ENCODE measurements at regions not wholly inside any gene's neighbourhood (a gene's known extent, or its start where the extent isn't known, plus 50 kb on each side); places are given as distances from the start of the nearest gene placed in this dataset.

DNA sequence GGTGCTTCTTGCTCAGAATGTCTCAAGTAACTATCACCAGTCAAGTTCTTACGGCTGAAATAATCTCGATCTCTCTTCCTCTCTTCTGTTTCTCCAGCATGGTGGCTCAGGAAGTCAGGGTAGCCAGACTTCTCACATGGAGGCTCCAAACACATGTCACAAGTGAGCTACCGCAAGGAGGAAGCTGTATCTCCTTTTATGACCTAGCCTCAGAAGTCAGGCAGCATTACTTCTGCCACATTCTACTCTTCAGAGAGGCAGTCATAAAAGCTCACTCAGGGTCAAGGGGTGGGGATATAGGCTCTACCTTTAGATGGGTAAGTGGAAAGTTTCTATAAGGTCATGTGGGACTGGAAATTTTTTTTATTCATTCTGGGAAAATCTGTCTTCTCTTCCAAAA is 86.6 kb upstream of the NEO1 start:
- DNase-seq, result no peak

DNA sequence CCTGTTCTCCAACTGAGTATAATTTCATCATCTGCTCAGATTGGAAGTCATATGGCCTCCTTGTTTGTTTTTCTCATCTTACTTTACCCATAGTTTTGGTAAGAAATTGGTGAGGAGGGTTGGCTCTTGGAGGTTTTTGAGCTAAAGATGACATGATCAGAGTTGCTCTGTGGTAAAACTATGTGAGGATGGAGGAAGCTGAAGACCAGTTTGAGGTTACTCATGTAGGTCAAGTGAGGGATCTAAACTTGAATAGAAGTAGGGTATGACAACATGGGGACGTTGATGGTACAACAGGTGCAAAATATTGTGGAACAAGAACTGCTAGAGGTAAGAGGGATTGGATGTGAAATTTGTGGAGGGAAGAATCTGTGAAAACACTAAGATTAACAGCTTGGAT is 87.7 kb upstream of the NEO1 start:
- no peak for DNase-seq

DNA sequence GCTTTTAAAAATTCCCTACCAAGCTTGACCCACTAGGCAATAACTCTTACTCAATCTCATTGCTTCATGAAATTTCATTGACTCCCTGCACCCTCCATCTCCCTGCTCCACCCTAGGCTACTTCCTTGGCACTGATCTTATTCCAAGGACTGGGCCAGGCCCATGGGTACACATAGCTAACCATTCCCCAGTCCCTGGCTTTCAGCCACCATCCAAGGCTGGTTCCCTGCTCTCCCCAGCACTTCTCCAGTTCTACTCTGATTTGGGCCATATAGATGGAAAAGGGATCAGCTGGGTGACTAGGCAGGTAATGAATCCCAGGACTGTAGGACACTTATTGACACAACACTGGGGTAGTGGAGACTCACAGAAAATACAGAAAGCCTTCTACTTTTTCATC is 88.1 kb upstream of the NEO1 start:
- DNase-seq, result no peak

DNA sequence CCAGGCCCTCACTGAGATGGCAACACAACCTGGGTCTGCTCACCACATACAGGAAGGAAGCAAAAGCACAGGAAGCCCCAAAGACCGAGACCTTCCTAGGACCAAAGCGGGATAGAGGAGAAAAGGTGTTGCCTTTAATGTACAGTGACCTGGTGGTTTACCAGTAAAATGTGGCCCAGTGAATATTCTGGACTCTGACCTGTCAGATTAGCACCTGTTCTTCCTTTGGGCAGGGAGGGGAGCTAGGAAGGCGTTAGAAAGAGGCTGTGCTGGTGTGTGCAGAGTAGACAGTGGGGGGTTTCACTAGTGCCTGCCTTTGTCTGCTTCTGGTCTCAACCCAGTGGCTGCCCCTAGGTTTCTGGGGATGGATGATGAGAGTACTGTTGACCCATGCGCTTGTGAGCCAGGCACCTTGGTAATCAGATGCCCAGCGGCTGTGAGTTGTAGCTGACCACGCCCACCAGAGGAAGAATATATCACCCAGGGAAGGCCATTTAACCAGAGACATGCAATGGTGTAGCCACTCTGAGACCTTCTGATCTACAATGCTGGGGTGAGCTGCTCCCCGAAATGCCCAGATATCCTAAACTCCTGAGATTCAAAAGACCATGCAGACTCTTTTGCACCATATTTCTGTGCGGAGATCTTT is 90.1 kb upstream of the NEO1 start:
- DNase-seq, result no peak

DNA sequence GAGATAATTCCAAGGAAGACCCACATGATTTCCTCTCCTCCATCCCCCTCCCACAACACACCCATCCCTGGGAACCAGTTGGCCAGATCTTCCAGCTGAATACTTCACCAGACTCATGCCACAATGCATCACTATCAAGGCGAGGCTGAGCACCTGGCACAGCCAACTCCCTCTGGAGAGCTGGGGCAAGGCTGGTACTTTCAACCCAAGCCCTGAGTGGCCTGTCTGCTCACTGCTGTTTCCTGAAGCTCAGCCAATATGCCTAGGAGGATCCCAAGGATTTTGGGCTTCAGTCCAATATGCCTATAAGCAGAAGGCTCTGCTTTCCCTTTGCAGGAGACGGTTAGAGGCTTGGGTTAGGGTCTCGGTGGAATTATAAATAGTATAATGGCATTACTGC is 90.9 kb upstream of the NEO1 start:
- DNase-seq, result no peak

DNA sequence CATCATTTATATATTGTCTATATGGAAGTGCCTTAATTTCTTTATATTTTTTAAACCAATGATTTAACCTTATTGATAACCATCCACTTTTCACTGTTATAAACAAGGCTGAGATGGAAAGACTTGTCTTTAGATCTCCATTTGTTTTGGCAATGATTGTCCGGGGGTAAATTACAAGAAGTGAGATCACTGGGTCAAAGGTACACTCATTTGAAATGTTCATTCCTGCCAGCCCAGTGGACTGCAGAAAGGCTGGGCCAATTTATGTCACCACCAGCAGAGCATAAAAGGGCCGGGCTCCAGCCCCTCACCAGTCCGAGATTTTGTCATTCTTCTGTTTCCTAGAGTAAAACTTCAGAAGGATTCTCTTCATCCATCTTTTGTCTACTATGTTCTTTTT is 93.6 kb upstream of the NEO1 start:
- DNase-seq, result no peak

DNA sequence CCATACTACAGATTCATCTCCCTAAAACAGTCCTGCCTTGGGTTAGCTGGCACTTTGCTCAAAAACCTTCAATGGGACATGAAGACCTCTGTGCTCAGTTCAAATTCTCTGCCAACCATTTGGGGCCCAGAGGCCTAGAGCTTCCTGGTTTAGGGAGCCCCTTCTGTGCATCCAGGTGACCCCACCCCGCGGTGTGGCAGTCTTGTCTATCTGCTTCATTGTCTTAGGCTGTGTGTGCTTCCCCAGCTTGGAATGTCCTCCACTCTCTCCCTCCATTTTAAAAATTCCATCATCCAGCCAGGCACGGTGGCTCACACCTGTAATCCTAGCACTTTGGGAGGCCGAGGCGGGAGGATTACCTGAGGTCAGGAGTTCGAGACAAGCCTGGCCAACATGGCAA is 99.0 kb upstream of the NEO1 start:
- no peak for DNase-seq

DNA sequence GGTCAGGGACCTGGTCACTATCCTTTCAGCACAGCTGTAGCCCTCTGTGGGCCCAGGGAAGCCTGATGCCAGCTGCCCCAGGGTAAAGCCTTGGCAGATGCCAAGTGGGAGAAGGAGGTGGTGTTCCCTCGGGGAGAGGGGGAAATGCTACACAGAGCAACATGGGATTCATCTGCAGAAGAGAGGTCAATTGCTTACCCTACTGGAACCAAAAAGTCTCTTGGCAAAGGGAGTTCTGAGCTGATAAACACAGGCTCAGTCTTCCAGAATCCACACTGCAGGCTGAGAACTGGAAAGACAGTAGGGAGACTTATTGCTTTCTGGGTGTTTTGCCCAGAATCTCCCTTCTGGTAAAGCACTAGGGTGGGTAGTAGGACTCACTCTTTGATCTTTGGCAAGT is 100.1 kb upstream of the NEO1 start:
- DNase-seq, result no peak

DNA sequence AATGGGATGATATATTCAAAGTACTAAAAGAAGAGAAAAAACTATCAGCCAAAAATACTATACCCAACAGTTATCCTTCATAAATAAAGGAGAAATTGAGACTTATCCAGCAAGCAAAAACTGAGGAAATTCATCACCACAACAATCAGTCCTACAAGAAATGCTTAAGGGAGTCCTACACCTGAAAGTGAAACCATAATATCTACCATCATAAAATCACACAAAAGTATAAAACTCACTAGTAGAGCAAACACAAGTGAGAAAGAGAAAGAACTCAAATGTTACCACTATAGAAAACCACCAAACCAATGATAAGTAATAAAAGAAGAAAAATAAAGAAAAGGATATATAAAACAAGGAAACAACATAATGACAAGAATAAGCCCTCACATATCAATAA is 103.6 kb upstream of the NEO1 start:
- no peak for DNase-seq

DNA sequence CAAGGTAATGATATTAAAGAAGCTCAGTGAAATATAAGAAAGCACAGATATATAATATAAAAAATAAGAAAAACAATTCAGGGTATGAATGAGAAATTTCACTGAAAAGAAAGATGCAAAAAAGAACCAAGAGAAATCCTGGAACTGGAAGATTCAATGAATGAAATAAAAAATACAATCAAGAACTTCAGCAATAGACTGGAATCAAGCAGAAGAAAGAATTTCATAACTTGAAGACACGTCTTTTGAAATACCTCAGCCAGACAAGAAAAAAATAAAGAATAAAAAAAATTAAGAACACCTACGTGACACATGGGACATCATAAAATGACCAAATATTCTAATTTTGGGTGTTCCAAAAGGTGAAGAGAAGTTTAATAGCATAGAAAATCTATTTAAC is 104.6 kb upstream of the NEO1 start:
- DNase-seq, result no peak

DNA sequence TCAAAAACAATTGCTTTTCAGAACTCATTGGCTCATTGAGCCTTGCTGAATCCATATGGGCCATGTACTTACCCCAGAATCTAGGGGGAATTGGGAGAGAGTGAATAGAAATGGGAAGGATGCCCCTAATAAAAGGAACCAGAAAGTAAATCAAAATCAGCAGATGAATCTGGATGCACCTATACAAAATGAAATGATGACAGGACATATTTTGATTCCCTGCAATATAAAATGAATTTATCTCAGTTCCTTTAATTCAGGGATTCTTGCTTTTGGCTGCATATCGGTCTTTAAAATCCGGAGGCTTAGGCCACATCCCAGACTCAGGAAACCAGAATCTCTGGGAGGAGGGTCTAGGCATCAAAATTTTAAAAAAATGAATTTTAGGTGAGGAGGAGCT is 107.7 kb upstream of the NEO1 start:
- DNase-seq, result no peak

DNA sequence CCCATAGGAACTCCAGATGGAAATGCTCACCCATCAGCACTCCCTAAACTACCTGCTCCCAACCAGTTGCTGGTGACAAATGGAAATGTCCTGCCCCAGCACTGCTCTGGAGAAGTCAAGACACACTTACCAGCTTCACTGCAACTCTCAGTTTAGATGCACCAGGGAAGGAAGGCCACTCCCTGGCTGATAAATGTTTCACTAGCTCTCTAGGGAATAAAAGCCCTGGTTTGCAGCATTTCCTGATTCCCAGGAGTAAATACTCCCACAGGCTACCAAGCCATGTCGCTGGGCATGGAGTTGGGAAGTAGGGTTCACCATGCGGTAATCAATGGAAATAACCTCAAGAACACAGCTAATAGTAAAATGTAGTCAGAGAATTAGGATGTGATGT is 112.0 kb upstream of the NEO1 start:
- peak in 1 of 2 experiments; percentile 11 for DNase-seq

DNA sequence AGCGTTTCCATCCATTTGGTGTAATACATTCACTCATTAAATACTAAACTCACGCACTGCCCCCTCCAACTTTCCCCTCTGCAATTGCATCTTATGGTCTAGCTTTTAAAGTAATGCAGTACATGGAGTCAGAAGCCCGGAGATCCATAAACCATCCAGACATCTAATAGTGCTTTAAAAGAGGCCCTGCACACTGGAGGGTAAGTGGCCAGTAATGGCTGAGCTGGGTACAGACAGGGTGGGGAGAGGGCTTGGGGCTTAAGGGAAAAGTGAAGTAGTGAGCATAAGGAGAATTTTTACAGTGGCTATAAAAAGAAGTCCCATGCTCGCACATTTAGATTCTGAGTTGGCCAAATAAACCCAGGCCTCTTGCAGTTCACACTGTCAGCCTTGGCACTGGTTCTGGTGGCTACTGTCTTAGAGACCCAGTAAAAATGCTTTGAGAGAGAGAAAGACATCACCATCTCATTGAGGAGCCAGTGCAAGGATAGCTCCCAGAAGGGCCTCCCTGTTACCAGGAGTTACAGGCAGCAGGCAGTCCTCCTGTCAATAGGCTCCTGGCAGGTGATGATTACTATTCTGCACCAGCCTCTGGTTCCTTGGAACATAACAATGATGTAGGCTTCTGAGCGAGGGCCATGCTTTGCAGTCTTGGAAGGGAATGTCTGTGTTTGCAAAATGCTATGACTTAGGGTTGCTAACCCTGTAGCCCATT is 112.6 kb upstream of the NEO1 start:
- no peak for DNase-seq

DNA sequence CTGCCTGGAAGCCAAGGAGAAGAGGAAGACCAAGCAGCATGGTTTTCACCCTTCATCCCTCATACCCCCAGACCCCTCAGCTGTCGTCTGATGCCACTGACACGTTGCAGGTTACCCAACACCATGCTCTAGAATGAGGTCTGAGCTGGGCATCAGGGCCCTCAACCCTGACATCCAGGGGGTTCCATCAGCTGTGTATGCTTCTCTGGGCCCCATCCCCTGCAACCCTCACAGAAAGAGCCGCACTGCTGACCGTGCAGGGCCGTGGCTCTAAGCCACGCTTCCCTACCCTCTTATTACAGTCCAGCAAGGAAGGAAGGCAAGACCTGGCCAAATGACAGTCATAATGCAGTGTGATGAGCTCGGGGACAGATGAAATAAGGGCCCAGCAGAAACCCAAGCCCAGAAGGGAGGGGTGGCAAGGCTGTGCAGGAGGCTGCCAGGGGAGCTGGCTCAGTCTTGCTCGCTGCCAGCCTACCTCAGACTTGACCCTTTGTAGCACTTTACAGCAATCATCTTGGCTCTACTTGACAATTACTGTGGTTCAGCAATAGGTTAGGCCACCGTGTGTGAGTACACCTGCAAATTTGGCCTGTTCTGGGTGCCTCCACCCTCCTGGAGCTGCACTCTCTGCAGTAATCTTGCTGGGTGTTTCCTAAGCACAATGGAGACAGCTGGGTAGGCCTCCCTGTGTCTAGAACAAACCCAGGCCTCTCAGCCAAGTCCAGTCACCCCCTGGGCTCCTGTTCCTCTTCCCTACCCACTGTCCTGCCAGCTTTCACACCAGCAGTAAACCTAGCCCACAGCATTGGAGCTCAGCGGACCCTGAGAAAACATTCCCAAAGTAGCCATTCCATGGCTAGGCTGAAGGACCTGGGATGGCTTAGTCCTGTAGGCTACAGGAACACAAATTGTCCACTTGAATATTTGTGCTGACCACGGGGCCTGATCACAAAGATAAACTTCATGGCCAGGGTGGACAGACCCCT is 115.3 kb upstream of the NEO1 start:
- DNase-seq, result no peak

DNA sequence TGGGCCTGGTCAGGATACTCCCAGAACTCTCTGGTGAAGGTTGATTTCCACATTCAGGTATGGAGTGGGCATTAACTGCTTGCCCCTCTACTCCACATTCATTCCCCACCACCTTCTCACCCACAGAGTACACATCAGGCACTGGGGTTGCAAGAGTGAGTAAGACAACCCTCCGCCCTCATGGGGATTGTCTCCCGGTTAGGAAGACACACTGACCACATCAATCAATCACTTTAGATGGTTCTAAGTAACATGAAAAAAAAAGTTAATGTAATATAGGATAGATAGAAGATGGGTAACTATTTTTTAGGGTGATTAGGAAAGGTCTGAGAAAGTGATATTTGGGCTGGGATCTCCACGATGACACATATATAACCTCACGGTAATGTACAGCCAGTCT is 116.0 kb upstream of the NEO1 start:
- no peak for DNase-seq

DNA sequence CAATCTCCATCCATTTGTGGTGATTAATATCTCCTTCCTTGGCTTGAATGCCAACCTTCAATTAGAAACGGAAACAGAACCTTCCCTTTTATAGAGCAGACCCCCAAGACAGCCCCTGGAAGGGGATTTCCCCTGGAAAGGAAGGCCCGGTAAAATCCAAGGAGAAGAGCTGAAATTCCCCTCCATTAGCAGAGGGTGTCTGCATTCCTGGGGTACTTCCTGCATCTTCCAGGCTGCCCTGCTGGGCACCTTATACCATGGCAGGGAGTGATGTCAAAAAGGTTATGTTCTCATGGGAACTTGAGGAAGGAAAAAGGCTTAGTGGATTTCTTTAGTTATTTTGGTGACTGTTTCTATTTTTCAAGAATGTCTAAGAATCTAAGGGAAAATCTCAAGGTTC is 116.7 kb upstream of the NEO1 start:
- no peak for DNase-seq

DNA sequence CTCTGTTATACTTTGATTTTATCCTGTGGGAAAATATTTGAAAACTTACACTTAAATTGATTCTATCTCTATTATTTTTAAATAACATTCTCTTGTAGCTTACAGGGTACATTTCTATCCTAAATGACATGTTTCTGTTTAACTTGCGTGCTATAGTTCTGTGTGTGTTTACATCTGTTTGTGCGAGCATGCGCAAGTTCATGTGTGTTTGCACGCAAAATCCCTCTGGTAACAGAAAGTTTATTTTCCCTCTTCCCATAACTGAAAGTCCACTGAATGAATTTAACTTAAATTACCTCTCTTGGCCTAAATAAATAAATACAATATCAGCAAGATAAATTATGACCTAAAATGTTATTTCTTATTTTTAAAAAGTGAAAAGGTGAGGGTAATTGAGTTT is 117.3 kb upstream of the NEO1 start:
- DNase-seq, result no peak

DNA sequence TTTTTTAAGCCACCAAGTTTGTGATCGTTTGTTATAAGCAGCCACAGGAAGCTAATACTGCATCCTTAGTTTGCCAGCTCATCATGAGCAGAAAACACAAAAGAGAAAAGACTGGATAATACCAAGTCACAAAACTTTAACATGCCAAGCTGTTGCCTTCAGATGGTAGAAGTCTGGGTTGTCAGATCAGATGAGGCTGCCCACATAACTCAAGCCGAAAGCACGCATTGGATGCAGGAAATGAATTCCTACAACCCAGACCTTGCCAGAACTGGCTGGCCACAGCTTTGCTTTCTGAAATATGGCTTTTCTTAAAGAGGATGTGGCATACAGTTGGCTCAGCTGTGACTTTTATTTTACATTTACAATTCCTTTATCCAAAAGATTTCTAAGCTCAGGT is 118.3 kb upstream of the NEO1 start:
- no peak for DNase-seq

DNA sequence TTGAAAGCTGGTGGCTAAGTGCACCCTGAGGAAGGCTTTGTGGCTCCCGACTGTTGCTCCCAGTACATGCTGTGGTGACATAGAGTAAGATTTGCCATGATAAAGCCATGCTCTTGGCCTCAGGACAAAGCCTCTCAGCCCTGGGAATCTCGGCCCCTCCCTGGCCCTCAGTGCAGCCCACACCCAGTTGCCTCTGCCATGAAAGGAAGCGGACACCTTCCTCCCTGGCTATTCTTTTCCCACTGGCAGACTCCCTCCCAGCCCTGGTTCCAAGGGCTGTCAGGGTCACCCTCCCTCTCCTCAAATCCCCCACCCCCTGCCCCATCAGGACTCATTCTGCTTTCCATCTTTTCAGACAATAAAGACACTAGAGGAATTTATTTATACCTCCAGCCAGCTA is 119.8 kb upstream of the NEO1 start:
- DNase-seq, result no peak

DNA sequence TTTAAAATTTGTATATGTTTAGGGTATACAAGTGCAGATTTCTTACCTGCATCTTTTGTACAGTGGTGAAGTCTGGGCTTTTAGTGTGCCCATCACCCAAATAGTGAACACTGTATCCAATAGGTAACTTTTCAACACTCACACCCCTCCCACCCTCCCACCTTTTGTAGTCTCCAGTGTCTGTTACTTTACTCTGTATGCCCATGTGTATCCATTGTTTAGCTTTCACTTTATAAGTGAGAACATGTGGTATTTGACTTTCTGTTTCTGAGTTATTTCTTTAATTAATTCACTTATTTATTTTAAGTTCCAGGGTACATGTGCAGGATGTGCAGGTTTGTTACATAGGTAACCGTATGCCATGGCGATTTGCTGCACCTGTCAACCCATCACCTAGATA is 124.8 kb upstream of the NEO1 start:
- no peak for DNase-seq

DNA sequence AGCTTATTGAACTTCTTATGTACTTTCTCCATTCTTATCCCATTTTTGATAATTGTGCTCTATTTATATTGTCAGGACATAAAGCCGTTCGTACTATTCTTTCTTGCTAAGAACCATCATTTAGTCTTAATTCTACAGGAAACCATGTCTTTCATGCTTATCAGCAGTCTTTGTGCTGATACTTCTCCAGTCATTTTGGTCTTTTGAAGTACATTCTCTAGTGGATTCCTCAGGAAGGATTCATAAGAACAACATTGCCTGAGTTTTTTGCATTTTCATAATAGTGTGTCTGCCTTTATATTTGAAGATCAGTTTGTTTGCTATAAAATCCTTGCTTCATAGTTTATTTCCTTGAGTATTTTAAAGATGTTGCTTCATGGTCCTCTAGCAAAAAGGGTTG is 126.6 kb upstream of the NEO1 start:
- no peak for DNase-seq

DNA sequence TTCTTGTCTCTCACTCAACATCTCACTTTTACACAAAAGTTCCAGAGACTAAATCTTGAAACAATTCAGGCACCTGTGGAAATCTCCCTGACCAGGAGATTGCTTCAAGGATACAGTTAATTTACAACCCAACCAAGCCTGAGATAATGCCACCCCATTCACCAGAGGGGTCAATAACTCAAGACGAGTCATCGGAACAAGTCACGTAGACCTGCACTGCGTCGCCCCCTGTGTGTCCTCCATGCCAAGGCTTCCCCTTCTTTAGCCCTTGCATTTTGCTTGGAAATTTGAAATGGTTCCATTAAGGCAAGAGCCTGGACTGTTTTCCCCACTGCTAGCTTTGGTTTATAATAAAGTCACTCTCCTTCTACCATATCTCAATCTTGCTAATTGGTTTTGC is 129.0 kb upstream of the NEO1 start:
- DNase-seq, result no peak

DNA sequence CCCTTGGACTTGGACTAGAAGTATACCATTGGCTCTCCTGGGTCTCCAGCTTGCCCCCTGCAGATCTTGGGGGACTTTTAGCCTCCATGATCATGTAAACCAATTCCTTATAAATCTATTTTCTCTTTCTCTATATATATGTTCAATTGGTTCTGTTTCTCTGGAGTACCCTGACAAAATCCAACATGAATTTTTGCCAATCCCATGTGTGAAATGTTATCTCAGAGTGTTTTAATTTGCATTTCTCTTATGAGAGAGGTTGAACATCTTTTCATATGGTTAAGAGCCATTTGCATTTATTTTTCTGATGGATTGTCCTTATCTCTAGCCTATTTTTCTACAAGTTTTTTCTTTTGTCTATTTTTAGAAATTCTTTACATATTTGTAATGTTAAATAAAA is 131.7 kb upstream of the NEO1 start:
- DNase-seq, result no peak

DNA sequence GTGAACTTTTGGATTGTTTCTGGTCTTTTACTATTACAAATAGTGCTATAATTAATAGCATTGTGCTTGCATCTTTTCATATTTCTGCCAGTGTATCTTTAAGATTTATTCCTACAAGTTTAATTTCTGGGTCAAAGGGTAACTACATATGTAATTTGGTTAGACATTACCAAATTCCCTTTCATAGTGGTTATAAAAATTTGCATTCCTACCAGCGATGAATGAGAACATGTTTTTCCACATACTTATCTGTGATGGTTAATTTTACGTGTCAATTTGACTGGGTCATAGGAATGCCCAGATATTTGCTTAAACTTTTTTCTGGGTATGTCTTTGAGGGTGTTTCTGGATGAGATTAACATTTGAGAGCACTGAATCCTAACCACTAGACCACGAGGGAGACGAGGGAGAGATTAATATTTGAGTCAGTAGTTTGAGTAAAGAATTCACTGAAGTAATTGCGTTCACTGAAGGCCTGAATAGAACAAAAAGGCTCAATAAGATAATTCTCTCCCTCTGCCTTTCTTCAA is 132.3 kb upstream of the NEO1 start:
- DNase-seq, result peak; percentile 60 to 72
